RWPE1 (cell line): ENCODE measurements at regions not wholly inside any gene's neighbourhood (a gene's known extent, or its start where the extent isn't known, plus 50 kb on each side); places are given as distances from the start of the nearest gene placed in this dataset.
A peak's percentile ranks its signal among the peaks of the same experiment; 100 is the strongest.

Experiments used
- CTCF ChIA-PET: fragments of 350-600 bp; sonication (Branson Sonifier 250); formaldehyde crosslinking; extraction: SDS; loops from one replicate; lab custom pipeline; 2021; lab: Yijun Ruan, JAX
- POLR2A ChIA-PET: fragments of 400-600 bp; formaldehyde crosslinking; extraction: SDS; loops from one replicate; lab custom pipeline; 2020; ENCODE audit warnings: antibody characterized with exemption; ENCODE audit not compliant: low non-redundant PET; lab: Yijun Ruan, JAX
- DNase-seq: peaks from one replicate; pipeline ENCODE4 v3.0.0; 2012; ENCODE audit warnings: low spot score
- H3K27ac ChIP-seq: fragments of 450-650 bp; 2 replicates; pipeline ENCODE4 v1.5.1; 2017
- CTCF ChIP-seq: fragments of 450-650 bp; conservative IDR thresholded peaks from 2 replicates; pipeline ENCODE4 v1.5.1; 2017; ENCODE audit warnings: low read depth, mild to moderate bottlenecking

DNA sequence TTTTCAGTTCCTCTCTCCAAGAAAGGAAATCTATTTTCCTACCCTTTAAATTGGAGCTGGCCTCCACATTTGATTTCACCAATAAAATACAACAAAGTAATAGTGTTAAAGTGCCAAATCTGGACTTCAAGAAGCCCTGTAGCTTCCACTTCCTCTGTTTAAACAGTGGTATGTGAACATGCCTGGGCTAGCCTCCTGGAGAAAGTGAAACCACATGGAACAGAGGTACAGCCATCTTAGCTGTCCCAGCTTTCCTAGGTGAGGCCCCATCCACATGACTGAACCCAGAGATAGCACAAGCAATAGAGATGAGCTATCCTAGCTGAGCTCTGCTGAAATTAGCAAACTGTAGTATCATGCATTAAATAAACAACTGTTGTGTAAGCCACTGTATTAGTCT is 131.8 kb upstream of the VCX start:
- ChIA-PET POLR2A (no interaction called here), CTCF (no interaction called here)
- no peak for TF ChIP-seq CTCF
- H3K27ac ChIP-seq = no peak overlapping the region
- DNase-seq = peak; percentile 0

- POLR2A ChIA-PET = no interaction called here
- DNase-seq = no peak
- CTCF ChIA-PET = no interaction called here
- no peak overlapping the region for H3K27ac ChIP-seq
- TF ChIP-seq CTCF = no peak
These were observed 133.1 kb upstream of the VCX start for GRCh38 chrX:7709845-7710244.

GRCh38 chrX:7706032-7706431 is 136.9 kb upstream of the VCX start:
- no peak for DNase-seq
- H3K27ac ChIP-seq = no peak overlapping the region
- ChIA-PET POLR2A (no interaction called here), CTCF (no interaction called here)
- TF ChIP-seq CTCF = no peak

- DNase-seq = no peak
- no peak for TF ChIP-seq CTCF
- H3K27ac ChIP-seq = no peak overlapping the region
- ChIA-PET CTCF (no interaction called here), POLR2A (no interaction called here)
These were observed 138.8 kb upstream of the VCX start for GRCh38 chrX:7704205-7704604.

DNA sequence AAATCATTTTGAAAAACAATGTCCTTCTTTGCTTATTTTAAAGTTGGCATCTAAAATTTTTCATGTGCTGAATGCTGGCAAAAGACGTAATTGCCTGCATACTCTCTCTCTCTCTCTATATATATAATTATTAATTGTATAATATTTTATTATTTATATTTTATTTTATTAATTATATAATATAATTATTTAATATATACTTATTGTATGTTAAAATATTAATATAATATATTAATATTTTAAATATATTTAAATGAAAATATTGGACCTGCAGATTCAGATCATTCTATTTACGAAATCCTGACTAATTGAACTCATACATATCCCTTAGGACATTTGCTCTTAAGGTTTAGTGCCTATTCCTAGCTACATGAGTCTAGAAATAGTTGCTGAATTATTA is 144.7 kb upstream of the VCX start:
- CTCF ChIA-PET = no interaction called here
- no peak overlapping the region for H3K27ac ChIP-seq
- POLR2A ChIA-PET = no interaction called here
- TF ChIP-seq CTCF = no peak
- DNase-seq = no peak

GRCh38 chrX:7690842-7691241 is 152.1 kb upstream of the VCX start:
- POLR2A ChIA-PET = no interaction called here

More at GRCh38 chrX:7690842-7691241, 152.1 kb upstream of the VCX start:
- no peak for DNase-seq
- CTCF ChIA-PET = no interaction called here
- no peak for TF ChIP-seq CTCF
- no peak overlapping the region for H3K27ac ChIP-seq
